GM19395 (cell line): ENCODE measurements at regions not wholly inside any gene's neighbourhood (a gene's known extent, or its start where the extent isn't known, plus 50 kb on each side); places are given as distances from the start of the nearest gene placed in this dataset.
"Not testable (repeated sequence)": the region's sequence is repeated elsewhere in the genome, so short reads cannot be mapped to it uniquely, and the experiment has no call there.

Source experiments
- ATAC-seq: cut with Tn5 transposase; IDR thresholded peaks from one replicate; pipeline ENCODE4 v1.9.1; 2021; ENCODE audit warnings: mild to moderate bottlenecking, moderate library complexity; ENCODE audit not compliant: unreplicated experiment

- ATAC-seq = no peak
These were observed 55.1 kb upstream of the F9 start for GRCh38 chrX:139475432-139475831.

GRCh38 chrX:139461945-139462344 is 68.6 kb upstream of the F9 start:
- ATAC-seq = not testable (repeated sequence)

- no peak for ATAC-seq
These were observed 75.8 kb upstream of the F9 start for GRCh38 chrX:139454743-139455142.

- ATAC-seq = no peak
These were observed 81.5 kb upstream of the F9 start for GRCh38 chrX:139448996-139449395.

- ATAC-seq = no peak
These were observed 83.7 kb upstream of the F9 start for GRCh38 chrX:139446832-139447231.

GRCh38 chrX:139429913-139430312 is 100.6 kb upstream of the F9 start:
- ATAC-seq = no peak

- no peak for ATAC-seq
These were observed 107.4 kb upstream of the F9 start for GRCh38 chrX:139423186-139423585.

GRCh38 chrX:139398258-139398657 is 132.3 kb upstream of the F9 start:
- ATAC-seq = not testable (repeated sequence)

- no peak for ATAC-seq
These were observed 142.3 kb upstream of the F9 start for GRCh38 chrX:139388254-139388653.

GRCh38 chrX:139382529-139382928 is 148.0 kb upstream of the F9 start:
- ATAC-seq = no peak

- not testable (repeated sequence) for ATAC-seq
These were observed 154.0 kb upstream of the F9 start for GRCh38 chrX:139376547-139376946.

- ATAC-seq = no peak
These were observed 170.2 kb upstream of the F9 start for GRCh38 chrX:139360356-139360755.

- ATAC-seq = not testable (repeated sequence)
These were observed 187.9 kb upstream of the F9 start for GRCh38 chrX:139342594-139342991.

GRCh38 chrX:139341855-139342593 is 188.5 kb upstream of the F9 start:
- ATAC-seq = not testable (repeated sequence)

- ATAC-seq = no peak
These were observed 198.1 kb upstream of the F9 start for GRCh38 chrX:139332441-139332840.

GRCh38 chrX:139327355-139327754 is 203.2 kb upstream of the F9 start:
- ATAC-seq = no peak

GRCh38 chrX:139324756-139325155 is 205.8 kb upstream of the F9 start:
- ATAC-seq = no peak

GRCh38 chrX:139320661-139321354 is 209.7 kb upstream of the F9 start:
- not testable (repeated sequence) for ATAC-seq

- ATAC-seq = not testable (repeated sequence)
These were observed 223.9 kb upstream of the F9 start for GRCh38 chrX:139306675-139307074.

- ATAC-seq = no peak
These were observed 226.1 kb upstream of the F9 start for GRCh38 chrX:139304471-139304870.

GRCh38 chrX:139299309-139299708 is 231.2 kb upstream of the F9 start:
- no peak for ATAC-seq

GRCh38 chrX:139298437-139298836 is 232.1 kb upstream of the F9 start:
- no peak for ATAC-seq
